RWPE1 (cell line): ENCODE measurements at regions not wholly inside any gene's neighbourhood (a gene's known extent, or its start where the extent isn't known, plus 50 kb on each side); places are given as distances from the start of the nearest gene placed in this dataset.

Source experiments
- CTCF ChIA-PET: fragments of 350-600 bp; sonication (Branson Sonifier 250); formaldehyde crosslinking; extraction: SDS; loops from one replicate; lab custom pipeline; 2021; lab: Yijun Ruan, JAX
- POLR2A ChIA-PET: fragments of 400-600 bp; formaldehyde crosslinking; extraction: SDS; loops from one replicate; lab custom pipeline; 2020; ENCODE audit warnings: antibody characterized with exemption; ENCODE audit not compliant: low non-redundant PET; lab: Yijun Ruan, JAX
- DNase-seq: peaks from one replicate; pipeline ENCODE4 v3.0.0; 2012; ENCODE audit warnings: low spot score
- H3K27ac ChIP-seq: fragments of 450-650 bp; 2 replicates; pipeline ENCODE4 v1.5.1; 2017
- CTCF ChIP-seq: fragments of 450-650 bp; conservative IDR thresholded peaks from 2 replicates; pipeline ENCODE4 v1.5.1; 2017; ENCODE audit warnings: low read depth, mild to moderate bottlenecking

- no peak for DNase-seq
- CTCF ChIA-PET: no interaction called here
- POLR2A ChIA-PET: no interaction called here
- TF ChIP-seq CTCF: no peak
- no peak overlapping the region for H3K27ac ChIP-seq
These were observed 665.0 kb upstream of the CBLB start for GRCh38 chr3:106533788-106534160.

- ChIA-PET CTCF (no interaction called here), POLR2A (no interaction called here)
- no peak overlapping the region for H3K27ac ChIP-seq
- TF ChIP-seq CTCF: no peak
- no peak for DNase-seq
These were observed 665.4 kb upstream of the CBLB start for GRCh38 chr3:106534206-106534605.

- CTCF ChIA-PET: no interaction called here
- no peak for TF ChIP-seq CTCF
- POLR2A ChIA-PET: no interaction called here
- DNase-seq: no peak
- H3K27ac ChIP-seq: no peak overlapping the region
These were observed 671.9 kb upstream of the CBLB start for GRCh38 chr3:106540743-106541142.

- H3K27ac ChIP-seq: no peak overlapping the region
- TF ChIP-seq CTCF: no peak
- POLR2A ChIA-PET: no interaction called here
- CTCF ChIA-PET: no interaction called here
- DNase-seq: no peak
These were observed 673.4 kb upstream of the CBLB start for GRCh38 chr3:106542101-106542769.

- DNase-seq: no peak
- POLR2A ChIA-PET: no interaction called here
- no peak overlapping the region for H3K27ac ChIP-seq
- TF ChIP-seq CTCF: no peak
- CTCF ChIA-PET: no interaction called here
These were observed 683.7 kb upstream of the CBLB start for GRCh38 chr3:106552351-106553043.

- TF ChIP-seq CTCF: no peak
- no peak overlapping the region for H3K27ac ChIP-seq
- peak; percentile 42 for DNase-seq
- CTCF ChIA-PET: interaction anchor here (0.7 kb wide), 1 partner anchor 829 kb away, joined by 7 read pairs; no protein-coding TSS in a partner anchor
- POLR2A ChIA-PET: no interaction called here
These were observed 691.7 kb upstream of the CBLB start for GRCh38 chr3:106560451-106560966.
